HL-60 (cell line): ENCODE measurements at regions not wholly inside any gene's neighbourhood (a gene's known extent, or its start where the extent isn't known, plus 50 kb on each side); places are given as distances from the start of the nearest gene placed in this dataset.

Experiments used
- GABPA ChIP-seq: IDR thresholded peaks from 2 replicates; pipeline ENCODE4 v1.6.1; 2012; ENCODE audit warnings: low read depth
- POLR2AphosphoS5 ChIP-seq: IDR thresholded peaks from 2 replicates; pipeline ENCODE4 v1.6.1; 2012; ENCODE audit warnings: low read depth
- SPI1 ChIP-seq: IDR thresholded peaks from 2 replicates; pipeline ENCODE4 v1.6.1; 2012; ENCODE audit warnings: low read depth, mild to moderate bottlenecking, borderline replicate concordance
- TF ChIP-seq, protein P1 (sequence below): IDR thresholded peaks from one replicate; pipeline ENCODE4 v1.5.1; 2011; ENCODE audit warnings: low read length, control low read depth, inconsistent platforms; ENCODE audit not compliant: insufficient read depth
- TF ChIP-seq, protein P2 (sequence below): IDR thresholded peaks from 2 replicates; pipeline ENCODE4 v1.6.1; 2012; ENCODE audit warnings: low read depth; ENCODE audit not compliant: insufficient replicate concordance

DNA sequence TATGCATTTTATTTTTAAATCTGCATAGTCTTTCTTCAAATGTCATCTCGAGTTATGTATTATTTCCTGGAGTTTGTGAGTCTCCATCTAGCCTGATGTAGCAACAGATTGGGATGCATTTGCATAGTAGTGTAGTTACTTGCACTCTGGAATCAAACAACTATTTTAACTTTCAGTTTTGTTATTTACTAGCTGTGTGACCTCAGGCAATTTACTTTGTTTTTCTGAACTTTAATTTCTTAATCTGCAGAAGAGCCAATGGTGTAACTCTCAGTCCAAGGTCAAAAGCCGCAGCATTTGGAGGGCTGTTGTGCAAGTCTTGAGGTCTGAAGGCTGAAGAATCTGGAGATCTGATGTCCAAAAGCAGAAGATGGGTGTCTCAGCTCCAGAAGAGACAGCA is 175.8 kb upstream of the SORCS1 start:
- TF ChIP-seq POLR2AphosphoS5, result no peak
- TF ChIP-seq, protein P1, sequence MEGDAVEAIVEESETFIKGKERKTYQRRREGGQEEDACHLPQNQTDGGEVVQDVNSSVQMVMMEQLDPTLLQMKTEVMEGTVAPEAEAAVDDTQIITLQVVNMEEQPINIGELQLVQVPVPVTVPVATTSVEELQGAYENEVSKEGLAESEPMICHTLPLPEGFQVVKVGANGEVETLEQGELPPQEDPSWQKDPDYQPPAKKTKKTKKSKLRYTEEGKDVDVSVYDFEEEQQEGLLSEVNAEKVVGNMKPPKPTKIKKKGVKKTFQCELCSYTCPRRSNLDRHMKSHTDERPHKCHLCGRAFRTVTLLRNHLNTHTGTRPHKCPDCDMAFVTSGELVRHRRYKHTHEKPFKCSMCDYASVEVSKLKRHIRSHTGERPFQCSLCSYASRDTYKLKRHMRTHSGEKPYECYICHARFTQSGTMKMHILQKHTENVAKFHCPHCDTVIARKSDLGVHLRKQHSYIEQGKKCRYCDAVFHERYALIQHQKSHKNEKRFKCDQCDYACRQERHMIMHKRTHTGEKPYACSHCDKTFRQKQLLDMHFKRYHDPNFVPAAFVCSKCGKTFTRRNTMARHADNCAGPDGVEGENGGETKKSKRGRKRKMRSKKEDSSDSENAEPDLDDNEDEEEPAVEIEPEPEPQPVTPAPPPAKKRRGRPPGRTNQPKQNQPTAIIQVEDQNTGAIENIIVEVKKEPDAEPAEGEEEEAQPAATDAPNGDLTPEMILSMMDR, result no peak
- TF ChIP-seq, protein P2, sequence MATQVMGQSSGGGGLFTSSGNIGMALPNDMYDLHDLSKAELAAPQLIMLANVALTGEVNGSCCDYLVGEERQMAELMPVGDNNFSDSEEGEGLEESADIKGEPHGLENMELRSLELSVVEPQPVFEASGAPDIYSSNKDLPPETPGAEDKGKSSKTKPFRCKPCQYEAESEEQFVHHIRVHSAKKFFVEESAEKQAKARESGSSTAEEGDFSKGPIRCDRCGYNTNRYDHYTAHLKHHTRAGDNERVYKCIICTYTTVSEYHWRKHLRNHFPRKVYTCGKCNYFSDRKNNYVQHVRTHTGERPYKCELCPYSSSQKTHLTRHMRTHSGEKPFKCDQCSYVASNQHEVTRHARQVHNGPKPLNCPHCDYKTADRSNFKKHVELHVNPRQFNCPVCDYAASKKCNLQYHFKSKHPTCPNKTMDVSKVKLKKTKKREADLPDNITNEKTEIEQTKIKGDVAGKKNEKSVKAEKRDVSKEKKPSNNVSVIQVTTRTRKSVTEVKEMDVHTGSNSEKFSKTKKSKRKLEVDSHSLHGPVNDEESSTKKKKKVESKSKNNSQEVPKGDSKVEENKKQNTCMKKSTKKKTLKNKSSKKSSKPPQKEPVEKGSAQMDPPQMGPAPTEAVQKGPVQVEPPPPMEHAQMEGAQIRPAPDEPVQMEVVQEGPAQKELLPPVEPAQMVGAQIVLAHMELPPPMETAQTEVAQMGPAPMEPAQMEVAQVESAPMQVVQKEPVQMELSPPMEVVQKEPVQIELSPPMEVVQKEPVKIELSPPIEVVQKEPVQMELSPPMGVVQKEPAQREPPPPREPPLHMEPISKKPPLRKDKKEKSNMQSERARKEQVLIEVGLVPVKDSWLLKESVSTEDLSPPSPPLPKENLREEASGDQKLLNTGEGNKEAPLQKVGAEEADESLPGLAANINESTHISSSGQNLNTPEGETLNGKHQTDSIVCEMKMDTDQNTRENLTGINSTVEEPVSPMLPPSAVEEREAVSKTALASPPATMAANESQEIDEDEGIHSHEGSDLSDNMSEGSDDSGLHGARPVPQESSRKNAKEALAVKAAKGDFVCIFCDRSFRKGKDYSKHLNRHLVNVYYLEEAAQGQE, result no peak
- TF ChIP-seq SPI1, result no peak
- TF ChIP-seq GABPA, result no peak
